WTC11 (cell line): ENCODE measurements at regions not wholly inside any gene's neighbourhood (a gene's known extent, or its start where the extent isn't known, plus 50 kb on each side); places are given as distances from the start of the nearest gene placed in this dataset.

Experiments used
- ATF3 ChIP-seq: sonication (generic); formaldehyde crosslinking; conservative IDR thresholded peaks from 2 replicates; pipeline ENCODE4 v1.8.1; 2022; ENCODE audit warnings: mild to moderate bottlenecking, missing genetic modification reagents
- CTCF ChIP-seq: fragments of 200-600 bp; IDR thresholded peaks from 2 replicates; pipeline ENCODE4 v1.8.0; 2022; ENCODE audit warnings: antibody characterized with exemption
- E2F1 ChIP-seq: sonication (generic); formaldehyde crosslinking; IDR thresholded peaks from 2 replicates; pipeline ENCODE4 v1.8.0; 2022; ENCODE audit warnings: mild to moderate bottlenecking, missing genetic modification reagents
- E2F4 ChIP-seq: sonication (generic); formaldehyde crosslinking; IDR thresholded peaks from 2 replicates; pipeline ENCODE4 v1.8.1; 2022; ENCODE audit warnings: low read depth, mild to moderate bottlenecking, moderate library complexity, missing genetic modification reagents, borderline replicate concordance
- ETV6 ChIP-seq: sonication (generic); formaldehyde crosslinking; IDR thresholded peaks from 2 replicates; pipeline ENCODE4 v1.8.1; 2022; ENCODE audit warnings: mild to moderate bottlenecking, missing genetic modification reagents
- IRF1 ChIP-seq: sonication (generic); formaldehyde crosslinking; IDR thresholded peaks from 2 replicates; pipeline ENCODE4 v1.8.0; 2023; ENCODE audit warnings: missing genetic modification reagents
- NFYB ChIP-seq: sonication (generic); formaldehyde crosslinking; conservative IDR thresholded peaks from 2 replicates; pipeline ENCODE4 v1.8.0; 2022; ENCODE audit warnings: low read depth, missing genetic modification reagents
- ZNF219 ChIP-seq: sonication (generic); formaldehyde crosslinking; IDR thresholded peaks from 2 replicates; pipeline ENCODE4 v1.8.0; 2023; ENCODE audit warnings: missing genetic modification reagents, mild to moderate bottlenecking, borderline replicate concordance
- ZNF512 ChIP-seq: sonication (generic); formaldehyde crosslinking; IDR thresholded peaks from 2 replicates; pipeline ENCODE4 v1.8.1; 2022; ENCODE audit warnings: missing genetic modification reagents, borderline replicate concordance

DNA sequence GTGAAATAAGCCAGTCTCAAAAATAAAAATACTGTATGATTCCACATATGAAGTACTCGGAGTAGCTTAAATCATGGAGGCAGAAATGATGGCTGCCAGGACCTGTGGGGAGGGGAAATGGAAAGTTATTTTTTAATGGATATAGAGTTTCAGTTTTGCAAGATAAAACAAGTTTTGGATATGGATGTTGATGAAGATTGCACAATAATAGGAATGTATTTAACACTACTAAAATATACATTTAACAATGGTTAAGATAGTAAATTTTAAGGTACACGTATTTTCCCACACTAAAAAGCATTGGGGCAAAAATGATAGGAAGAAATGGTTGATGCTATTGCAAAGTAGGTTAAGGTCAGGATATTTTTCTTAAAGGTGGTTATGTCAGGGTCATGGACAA, 1058.9 kb upstream of the MAP3K7 start:
- no peak for TF ChIP-seq ETV6 (CRISPR knock-in tag)
- TF ChIP-seq ZNF219 (CRISPR knock-in tag): no peak
- no peak for TF ChIP-seq CTCF
- TF ChIP-seq E2F4 (CRISPR knock-in tag): no peak
- TF ChIP-seq IRF1 (CRISPR knock-in tag): no peak
- TF ChIP-seq ZNF512 (CRISPR knock-in tag): no peak
- TF ChIP-seq NFYB (CRISPR knock-in tag): no peak
- TF ChIP-seq ATF3 (CRISPR knock-in tag): no peak
- TF ChIP-seq E2F1 (CRISPR knock-in tag): no peak
